Tibial nerve (tissue), 4 donors: ENCODE measurements at regions not wholly inside any gene's neighbourhood (a gene's known extent, or its start where the extent isn't known, plus 50 kb on each side); places are given as distances from the start of the nearest gene placed in this dataset.

ENCODE experiments used
- CTCF ChIP-seq, 5 experiments: fragments of 200-600 bp in 3 of 5; fragments of 450-650 bp in 2 of 5; sonication (generic) in 3 of 5; IDR thresholded peaks; one replicate each; pipeline ENCODE4 v1.5.1; 2016 to 2019; ENCODE audit warnings: antibody characterized with exemption in 5 of 5, mild to moderate bottlenecking in 3 of 5, moderate library complexity in 2 of 5
- EP300 ChIP-seq, 2 donors: sonication (generic); formaldehyde crosslinking; IDR thresholded peaks; one replicate each; pipeline ENCODE4 v1.6.1; 2017; ENCODE audit warnings: antibody characterized with exemption in 2 of 2, mild to moderate bottlenecking in 1 of 2
- POLR2A ChIP-seq, 2 donors: fragments of 450-650 bp; IDR thresholded peaks; one replicate each; pipeline ENCODE4 v1.6.1; 2017; ENCODE audit warnings: antibody characterized with exemption in 2 of 2, mild to moderate bottlenecking in 2 of 2, moderate library complexity in 2 of 2

- TF ChIP-seq CTCF (IDR thresholded peaks at IDR 0.05) (no peak), EP300 (IDR thresholded peaks at IDR 0.05) (no peak), POLR2A (IDR thresholded peaks at IDR 0.05) (no peak)
These were observed 496.1 kb upstream of the MYT1L start for GRCh38 chr2:2827046-2827636.
